Pancreas (tissue), 10 donors: ENCODE measurements at regions not wholly inside any gene's neighbourhood (a gene's known extent, or its start where the extent isn't known, plus 50 kb on each side); places are given as distances from the start of the nearest gene placed in this dataset.

Experiments
- ATAC-seq, 4 donors: fragments of 200-7000 bp; cut with Tn5 transposase; one replicate each; pipeline versions ENCODE4 v1.8.0 to v1.9.1; 2020; ENCODE audit warnings: mild to moderate bottlenecking in 4 of 4, moderate library complexity in 4 of 4
- DNase-seq, 6 donors: peaks; one replicate each; pipeline ENCODE4 v3.0.0-alpha.2; 2020
- FAIRE-seq: peaks from 2 replicates; lab custom pipeline; 2012; peaks lifted over from hg19 to GRCh38; lab: Jason Lieb, UNC
- H3K27ac ChIP-seq, 4 donors: fragments of 200-600 bp; sonication (generic); 1 replicate in 3 of 4; 2 replicates in 1 of 4; pipeline versions ENCODE4 v1.5.0 to v1.8.0; 2020
- H3K27me3 ChIP-seq, 4 donors: fragments of 200-600 bp; one replicate each; pipeline ENCODE4 v1.8.0; 2021
- H3K36me3 ChIP-seq, 3 donors: fragments of 200-600 bp; sonication (generic) in 1 of 3; one replicate each; pipeline versions ENCODE4 v1.5.0 to v1.8.0; 2020 to 2021
- H3K4me1 ChIP-seq, 3 donors: fragments of 200-600 bp; one replicate each; pipeline ENCODE4 v1.8.0; 2021
- H3K4me3 ChIP-seq, 4 donors: fragments of 200-600 bp; sonication (generic) in 2 of 4; one replicate each; pipeline versions ENCODE4 v1.5.0 to v1.8.0; 2020 to 2021
- H3K9me3 ChIP-seq, 4 donors: fragments of 200-600 bp; one replicate each; pipeline ENCODE4 v1.8.0; 2021
- WGBS, 2 donors: extraction: QIAGEN DNeasy Blood & Tissue Kit; methylation state at CpG; one replicate each; pipeline ENCODE4 v1.1.7; 2013; 5-methylcytosine and 5-hydroxymethylcytosine counted together
- intact Hi-C, 3 donors: fragments of 100-400 bp; cut with DNase I; formaldehyde crosslinking; loops; one replicate each; pipeline versions ENCODE4 v1.11.1 to v1.14.2; 2022
- TF ChIP-seq, protein P1 (sequence below), 4 donors: fragments of 200-600 bp; sonication (generic) in 3 of 4; IDR thresholded peaks; one replicate each; pipeline versions ENCODE4 v1.5.0 to v1.8.0; 2021; ENCODE audit warnings: antibody characterized with exemption in 4 of 4
- donor health status: healthy with polysubstance abuse.
- donor health status: DM: no; HTN: no; CAD: no; lungs with moderate emphysema.
- donor health status: DM: no; HTN: no; CAD: no.
- donor health status: control.
- donor health status: control.
- donor health status: Bipolar disorder and iron deficiency.
- donor health status: DM: yes; HTN: yes; CAD: no.
- donor health status: DM: no; HTN: no; CAD: no.
- donor health status: DM: no; HTN: no; CAD: no.
- donor health status: DM: yes; HTN: yes; CAD: no.

DNA sequence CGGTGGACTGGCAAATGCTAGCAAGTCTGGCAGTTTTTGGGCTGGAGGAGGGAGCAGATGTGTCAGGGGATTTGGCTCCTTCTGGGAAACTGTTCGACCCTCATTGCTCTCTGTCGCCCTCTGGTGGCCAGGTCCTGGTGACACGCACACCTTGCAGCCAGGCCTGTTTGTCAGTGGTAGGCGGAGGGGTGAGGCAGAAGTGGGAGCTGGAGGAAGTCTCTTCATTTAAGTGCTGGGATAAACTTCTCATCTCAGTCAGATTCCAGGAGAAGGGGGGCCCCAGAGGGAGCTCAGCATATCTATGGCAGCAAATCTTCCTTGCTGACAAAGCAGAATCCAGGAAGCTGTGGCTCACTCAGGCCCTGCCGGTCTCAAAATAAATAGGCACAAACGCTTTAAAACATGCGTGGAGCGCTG, 326.5 kb downstream of the ZSWIM6 start:
- peak overlapping the region; percentile 29 to 58 (median 50) for H3K27ac ChIP-seq
- H3K4me3 ChIP-seq = peak overlapping the region in 2 of 4 donors; percentile 18 to 30
- H3K4me1 ChIP-seq = no peaks in the 10 kb centered on the region
- intact Hi-C loops = loop anchor here in 2 of 3 donors (10.0 kb wide), 3 partner anchors 314 to 484 kb away; partner anchors contain the start of gene ZSWIM6 (in 1 of the 2)
- H3K36me3 ChIP-seq = no peaks in the 10 kb centered on the region
- no peaks in the 10 kb centered on the region for H3K27me3 ChIP-seq
- no peak for FAIRE-seq
- ATAC-seq = peak; percentile 94 to 97 (median 95)
- TF ChIP-seq, protein P1, sequence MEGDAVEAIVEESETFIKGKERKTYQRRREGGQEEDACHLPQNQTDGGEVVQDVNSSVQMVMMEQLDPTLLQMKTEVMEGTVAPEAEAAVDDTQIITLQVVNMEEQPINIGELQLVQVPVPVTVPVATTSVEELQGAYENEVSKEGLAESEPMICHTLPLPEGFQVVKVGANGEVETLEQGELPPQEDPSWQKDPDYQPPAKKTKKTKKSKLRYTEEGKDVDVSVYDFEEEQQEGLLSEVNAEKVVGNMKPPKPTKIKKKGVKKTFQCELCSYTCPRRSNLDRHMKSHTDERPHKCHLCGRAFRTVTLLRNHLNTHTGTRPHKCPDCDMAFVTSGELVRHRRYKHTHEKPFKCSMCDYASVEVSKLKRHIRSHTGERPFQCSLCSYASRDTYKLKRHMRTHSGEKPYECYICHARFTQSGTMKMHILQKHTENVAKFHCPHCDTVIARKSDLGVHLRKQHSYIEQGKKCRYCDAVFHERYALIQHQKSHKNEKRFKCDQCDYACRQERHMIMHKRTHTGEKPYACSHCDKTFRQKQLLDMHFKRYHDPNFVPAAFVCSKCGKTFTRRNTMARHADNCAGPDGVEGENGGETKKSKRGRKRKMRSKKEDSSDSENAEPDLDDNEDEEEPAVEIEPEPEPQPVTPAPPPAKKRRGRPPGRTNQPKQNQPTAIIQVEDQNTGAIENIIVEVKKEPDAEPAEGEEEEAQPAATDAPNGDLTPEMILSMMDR (IDR thresholded peaks at IDR 0.05) = peak; percentile 90 to 95 (median 92)
- DNase-seq = peak; percentile 71 to 99 (median 88)
- 29 to 36% methylated on average over 9 of the region's 9 CpGs for WGBS, 2 donors
- no peaks in the 10 kb centered on the region for H3K9me3 ChIP-seq

- ATAC-seq (peak; percentile 94 to 95 (median 95)), FAIRE-seq (no peak)
These were observed 327.2 kb downstream of the ZSWIM6 start for GRCh38 chr5:61659221-61659696.

GRCh38 chr5:61662670-61663069, 330.6 kb downstream of the ZSWIM6 start:
- FAIRE-seq = no peak
- no peak overlapping the region for H3K27ac ChIP-seq
- no peak for DNase-seq
- no peak overlapping the region for H3K4me3 ChIP-seq
- intact Hi-C loops = no loop called here
- H3K27me3 ChIP-seq = no peaks in the 10 kb centered on the region
- H3K4me1 ChIP-seq = peaks cover 0 to 4% (median 0%) of the 10 kb centered on the region in 3 donors
- WGBS, 2 donors = 82 to 88% methylated on average over 5 of the region's 5 CpGs
- TF ChIP-seq, protein P1 (IDR thresholded peaks at IDR 0.05) = no peak
- no peaks in the 10 kb centered on the region for H3K36me3 ChIP-seq
- no peak for ATAC-seq
- H3K9me3 ChIP-seq = no peaks in the 10 kb centered on the region

More at GRCh38 chr5:61659221-61659696, 327.2 kb downstream of the ZSWIM6 start:
- TF ChIP-seq, protein P1 (IDR thresholded peaks at IDR 0.05) = no peak
- H3K9me3 ChIP-seq = no peaks in the 10 kb centered on the region
- DNase-seq = peak in 5 of 6 donors; percentile 60 to 77 (median 66)
- intact Hi-C loops = loop anchor here in 2 of 3 donors (10.0 kb wide), 3 partner anchors 314 to 484 kb away; partner anchors contain the start of gene ZSWIM6 (in 1 of the 2)
- peak overlapping the region in 2 of 4 donors; percentile 18 to 30 for H3K4me3 ChIP-seq
- H3K27me3 ChIP-seq = no peaks in the 10 kb centered on the region
- H3K36me3 ChIP-seq = no peaks in the 10 kb centered on the region
- H3K4me1 ChIP-seq = no peaks in the 10 kb centered on the region
- 39 to 44% methylated on average over 13 of the region's 13 CpGs for WGBS, 2 donors
- H3K27ac ChIP-seq = peak overlapping the region; percentile 29 to 58 (median 50)

GRCh38 chr5:61666064-61666621, 334.1 kb downstream of the ZSWIM6 start:
- no peak for DNase-seq
- Histone ChIP-seq H3K9me3 (no peaks in the 10 kb centered on the region), H3K4me3 (no peak overlapping the region), H3K4me1 (peaks cover 0 to 4% (median 0%) of the 10 kb centered on the region in 3 donors), H3K27ac (peak overlapping the region in 1 of 4 donors; percentile 28), H3K27me3 (no peaks in the 10 kb centered on the region), H3K36me3 (no peaks in the 10 kb centered on the region)
- TF ChIP-seq, protein P1 (IDR thresholded peaks at IDR 0.05) = no peak
- no peak for FAIRE-seq
- 72 to 78% methylated on average over 6 of the region's 6 CpGs for WGBS, 2 donors
- ATAC-seq = peak in 2 of 4 donors; percentile 45 to 58
- intact Hi-C loops = no loop called here
